Endothelial cell of umbilical vein (primary cell): ENCODE measurements at regions not wholly inside any gene's neighbourhood (a gene's known extent, or its start where the extent isn't known, plus 50 kb on each side); places are given as distances from the start of the nearest gene placed in this dataset.

Experiments used
- BruUV-seq: library from RNA; stranded (reverse); fragments of 400-500 nt; replicated peaks from 2 replicates; lab custom pipeline; 2021; lab: Mats Ljungman, UMichigan
- CTCF ChIA-PET: fragments of 300-600, 350-600 bp; sonication (Branson Sonifier 250); formaldehyde crosslinking; loops from one replicate; lab custom pipeline; 2021; ENCODE audit warnings: antibody characterized with exemption, inconsistent platforms; lab: Charles Lee
- POLR2A ChIA-PET: fragments of 300-600, 350-600 bp; sonication (Branson Sonifier 250); formaldehyde crosslinking; loops from one replicate; lab custom pipeline; 2021; ENCODE audit warnings: antibody characterized with exemption, inconsistent platforms; lab: Charles Lee
- DNase-seq: peaks from one replicate; pipeline ENCODE4 v3.0.0-alpha.2; 2011; ENCODE audit warnings: low read depth, low spot score
- FAIRE-seq: peaks from 2 replicates; lab custom pipeline; 2011; peaks lifted over from hg19 to GRCh38; lab: Jason Lieb, UNC
- H2AFZ ChIP-seq: 2 replicates; pipeline ENCODE4 v1.6.0; 2012; ENCODE audit warnings: low read depth, low read length, control low read depth, inconsistent platforms
- H3K27ac ChIP-seq: 2 replicates; pipeline ENCODE4 v1.5.1; 2011; ENCODE audit warnings: low read depth, mild to moderate bottlenecking, control low read depth, low read length, moderate library complexity; ENCODE audit not compliant: insufficient read depth
- H3K27me3 ChIP-seq, 2 experiments: 2 replicates each; pipeline versions ENCODE4 v1.6.0 to v1.6.1; 2011; ENCODE audit warnings: low read length in 2 of 2, mixed read lengths in 1 of 2; ENCODE audit not compliant: control insufficient read depth in 2 of 2, insufficient read depth in 2 of 2
- H3K36me3 ChIP-seq, 2 experiments: 2 replicates in 1 of 2; 3 replicates in 1 of 2; pipeline ENCODE4 v1.5.1; 2011; ENCODE audit warnings: low read length in 2 of 2, mild to moderate bottlenecking in 1 of 2, moderate library complexity in 1 of 2; ENCODE audit not compliant: control insufficient read depth in 2 of 2, insufficient read depth in 2 of 2; ENCODE audit errors: extremely low read depth in 1 of 2
- H3K4me1 ChIP-seq: 3 replicates; pipeline ENCODE4 v1.5.1; 2011; ENCODE audit warnings: mild to moderate bottlenecking, low read length; ENCODE audit not compliant: control insufficient read depth, insufficient read depth; ENCODE audit errors: extremely low read depth
- H3K4me2 ChIP-seq: 2 replicates; pipeline ENCODE4 v1.6.1; 2011; ENCODE audit warnings: low read length, control low read depth, mixed read lengths; ENCODE audit not compliant: insufficient read depth
- H3K4me3 ChIP-seq, 3 experiments: fragments of 200-600 bp in 1 of 3; sonication (generic), shearing (Covaris generic) in 1 of 3; replicated peaks in 1 of 3; 2 replicates each; pipeline ENCODE4 v1.5.1; 2011 to 2016; ENCODE audit warnings: control low read depth in 3 of 3, low read length in 3 of 3, mild to moderate bottlenecking in 2 of 3, inconsistent platforms in 1 of 3, low read depth in 1 of 3, moderate library complexity in 1 of 3; ENCODE audit not compliant: insufficient read depth in 1 of 3
- H3K79me2 ChIP-seq: 2 replicates; pipeline ENCODE4 v1.6.0; 2012; ENCODE audit warnings: low read length, inconsistent platforms; ENCODE audit not compliant: control insufficient read depth, insufficient read depth
- H3K9ac ChIP-seq: replicated peaks from 2 replicates; pipeline ENCODE3; 2011; ENCODE audit warnings: low read length, control low read depth; ENCODE audit not compliant: insufficient read depth; ENCODE audit errors: extremely low read depth
- H3K9me1 ChIP-seq: replicated peaks from 3 replicates; pipeline ENCODE4 v1.6.0; 2011; ENCODE audit warnings: mild to moderate bottlenecking, low read length; ENCODE audit not compliant: control insufficient read depth, insufficient read depth; ENCODE audit errors: extremely low read depth
- H3K9me3 ChIP-seq: replicated peaks from 2 replicates; pipeline ENCODE4 v1.5.1; 2012; ENCODE audit warnings: low read length, inconsistent platforms; ENCODE audit not compliant: control insufficient read depth, insufficient read depth
- H4K20me1 ChIP-seq: replicated peaks from 2 replicates; pipeline ENCODE3; 2011; ENCODE audit warnings: mild to moderate bottlenecking, low read length; ENCODE audit not compliant: control insufficient read depth, insufficient read depth; ENCODE audit errors: extremely low read depth
- CTCF ChIP-seq, 2 donors: IDR thresholded peaks; 1 replicate in 1 of 2; 2 replicates in 1 of 2; pipeline ENCODE4 v1.5.1; 2011; ENCODE audit warnings: low read length in 2 of 2, mild to moderate bottlenecking in 2 of 2, moderate library complexity in 2 of 2, control low read depth in 1 of 2, inconsistent platforms in 1 of 2, low read depth in 1 of 2; ENCODE audit not compliant: insufficient read depth in 1 of 2; ENCODE audit errors: extremely low read depth in 1 of 2
- EZH2 ChIP-seq: IDR thresholded peaks from 2 replicates; pipeline ENCODE4 v1.6.1; 2012; ENCODE audit warnings: borderline replicate concordance, low read depth, mild to moderate bottlenecking, moderate library complexity, low read length, inconsistent platforms; ENCODE audit not compliant: severe bottlenecking
- FOS ChIP-seq: IDR thresholded peaks from 2 replicates; pipeline ENCODE4 v1.6.1; 2011; ENCODE audit warnings: mild to moderate bottlenecking, low read length, moderate library complexity, borderline replicate concordance; ENCODE audit not compliant: insufficient read depth
- GATA2 ChIP-seq: IDR thresholded peaks from 2 replicates; pipeline ENCODE4 v1.7.0; 2011; ENCODE audit warnings: low read depth, mild to moderate bottlenecking, moderate library complexity, mixed read lengths, low read length; ENCODE audit not compliant: insufficient read length, insufficient read depth
- JUN ChIP-seq: IDR thresholded peaks from 2 replicates; pipeline ENCODE4 v1.6.1; 2011; ENCODE audit warnings: borderline replicate concordance, low read depth; ENCODE audit not compliant: insufficient read length, insufficient read depth
- MAX ChIP-seq: IDR thresholded peaks from 2 replicates; pipeline ENCODE4 v1.6.1; 2011; ENCODE audit not compliant: insufficient read depth, insufficient read length
- MYC ChIP-seq: IDR thresholded peaks from one replicate; pipeline ENCODE4 v1.6.1; 2011; ENCODE audit warnings: mild to moderate bottlenecking, low read depth, low read length
- POLR2A ChIP-seq: IDR thresholded peaks from 2 replicates; pipeline ENCODE4 v1.6.1; 2012; ENCODE audit warnings: low read depth, mild to moderate bottlenecking, control low read depth, low read length
- POLR2AphosphoS5 ChIP-seq: IDR thresholded peaks from 2 replicates; pipeline ENCODE4 v1.6.1; 2012; ENCODE audit warnings: low read depth, mild to moderate bottlenecking, control low read depth, low read length, moderate library complexity; ENCODE audit not compliant: insufficient read depth
- dilution Hi-C: fragments of 300-500 bp; cut with MboI; formaldehyde crosslinking; loops from one replicate; pipeline ENCODE4 v1.15.0; 2019; ENCODE audit warnings: low sequenced_read_pairs; ENCODE audit not compliant: extremely low pct_ligation_motif_present
- intact Hi-C: fragments of 100-400 bp; cut with micrococcal nuclease; formaldehyde crosslinking; loops from one replicate; pipeline ENCODE4 v1.10.0; 2022

DNA sequence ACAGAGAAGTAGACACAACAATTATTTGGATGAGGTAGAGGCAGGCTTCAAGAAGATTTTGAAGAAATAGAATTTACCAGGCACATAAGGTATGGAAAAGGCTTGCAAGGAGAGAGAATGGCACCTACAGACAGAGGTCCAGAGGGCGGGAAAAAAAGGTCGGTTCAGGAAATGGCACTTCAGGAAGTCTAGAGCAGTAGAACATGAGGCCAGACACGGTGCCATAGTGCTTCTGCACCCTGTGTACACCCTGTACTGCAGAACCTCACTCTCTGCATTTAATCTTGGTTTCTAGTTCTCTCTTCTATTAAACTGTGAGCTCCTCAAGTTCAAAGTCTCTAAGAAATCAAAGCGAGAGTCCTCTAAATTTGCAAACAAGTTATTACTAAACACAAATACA lies 113.4 kb upstream of the C2CD4B start:
- Histone ChIP-seq H3K9me1 (no peaks in the 10 kb centered on the region), H3K4me1 (no peaks in the 10 kb centered on the region), H3K4me2 (no peak overlapping the region), H3K9me3 (no peaks in the 10 kb centered on the region), H3K4me3 (no peak overlapping the region), H3K27me3 (peaks cover 0 to 5% of the 10 kb centered on the region in 2 experiments), H4K20me1 (no peaks in the 10 kb centered on the region), H2AFZ (no peak overlapping the region), H3K36me3 (no peaks in the 10 kb centered on the region), H3K79me2 (no peaks in the 10 kb centered on the region), H3K9ac (no peak overlapping the region), H3K27ac (no peak overlapping the region)
- ChIA-PET CTCF (interaction anchor here (1.8 kb wide), 1 partner anchor 28 kb away, joined by 7 read pairs; no protein-coding TSS in a partner anchor), POLR2A (no interaction called here)
- dilution Hi-C loops: no loop called here
- DNase-seq (no peak), FAIRE-seq (no peak)
- intact Hi-C loops: no loop called here
- TF ChIP-seq MYC (no peak), POLR2AphosphoS5 (no peak), CTCF (IDR thresholded peaks at IDR 0.05; ENCODE audit: extremely low read depth in 1 of 2, insufficient read depth in 1 of 2, low read depth in 1 of 2, low read length in 2 of 2) (no peak), EZH2 (no peak), POLR2A (no peak), JUN (no peak), MAX (no peak), GATA2 (no peak), FOS (no peak)
- no TSS peak for BruUV-seq
